CD4-positive, alpha-beta T cell treated with Interleukin-4 for 4 hours (primary cell): ENCODE measurements at regions not wholly inside any gene's neighbourhood (a gene's known extent, or its start where the extent isn't known, plus 50 kb on each side); places are given as distances from the start of the nearest gene placed in this dataset.
"Not testable (repeated sequence)": the region's sequence is repeated elsewhere in the genome, so short reads cannot be mapped to it uniquely, and the experiment has no call there.

Experiments used
- DNase-seq: peaks from one replicate; pipeline ENCODE4 v3.0.0-alpha.2; 2020

DNA sequence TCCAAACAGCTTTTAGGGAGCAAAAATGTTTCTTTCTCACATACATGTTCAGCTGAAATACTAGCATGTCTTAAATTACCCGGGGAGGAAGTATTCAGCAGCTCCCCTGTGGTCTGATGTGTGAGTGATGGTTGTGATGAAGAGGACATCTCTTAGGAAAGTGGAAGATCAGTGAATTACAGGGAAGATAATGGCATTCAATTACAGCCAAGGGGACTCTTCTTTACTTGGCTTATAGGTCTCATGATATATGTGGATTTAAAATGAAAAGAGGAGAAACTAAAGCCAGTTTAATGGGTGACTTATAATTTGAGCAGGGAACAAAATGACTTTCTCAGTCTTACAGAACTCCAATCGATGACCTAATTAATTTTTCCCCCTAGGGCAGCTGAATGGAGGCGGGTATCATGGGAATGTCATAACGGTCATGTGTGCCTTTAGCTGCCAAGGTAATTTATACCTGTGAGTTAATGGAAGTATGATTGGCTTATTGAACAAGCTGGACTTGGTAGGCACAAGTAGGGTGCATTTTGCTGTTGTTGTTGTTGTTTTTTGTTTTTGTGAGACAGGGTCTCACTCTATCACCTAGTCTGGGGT lies 198.8 kb downstream of the HIPK3 start:
- no peak for DNase-seq

GRCh38 chr11:33454264-33454663 lies 197.1 kb downstream of the HIPK3 start:
- DNase-seq = no peak

DNA sequence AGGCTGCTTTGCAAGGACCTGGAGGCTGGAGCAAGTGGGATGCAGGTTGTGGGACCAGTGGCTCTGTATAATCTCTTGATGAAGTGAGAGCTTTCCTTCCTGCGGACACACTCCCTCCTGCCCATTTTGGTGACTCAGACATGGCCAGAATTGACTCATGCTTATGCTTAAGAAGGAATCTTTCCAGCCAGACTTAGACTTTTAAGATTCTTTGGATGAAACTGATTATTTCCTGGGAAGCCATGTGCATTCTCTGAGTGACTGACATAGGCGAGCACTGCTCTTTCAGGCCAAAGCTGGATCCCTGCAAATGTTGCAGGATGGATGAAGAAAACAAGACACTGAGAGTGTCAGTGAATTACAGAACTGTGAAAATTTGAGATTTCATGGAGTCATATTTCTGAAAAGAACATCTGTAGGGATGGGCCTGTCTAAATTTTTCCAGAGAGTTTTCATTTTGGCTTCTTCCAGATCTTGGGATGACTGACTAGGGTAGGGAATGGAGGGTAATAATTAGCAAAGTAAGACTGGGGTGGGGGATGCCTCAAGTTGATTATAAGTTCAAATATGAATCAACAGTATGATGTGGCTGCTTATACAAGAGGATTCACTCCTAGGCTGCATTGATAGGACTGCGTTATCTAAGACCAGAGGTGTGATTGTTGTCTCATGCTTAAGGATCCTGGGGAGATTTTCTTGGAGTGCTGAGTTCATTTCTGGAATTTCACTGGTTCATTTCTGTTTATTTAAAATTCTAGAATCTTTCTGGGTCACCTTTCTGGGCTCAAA lies 195.8 kb downstream of the HIPK3 start:
- DNase-seq = no peak

DNA sequence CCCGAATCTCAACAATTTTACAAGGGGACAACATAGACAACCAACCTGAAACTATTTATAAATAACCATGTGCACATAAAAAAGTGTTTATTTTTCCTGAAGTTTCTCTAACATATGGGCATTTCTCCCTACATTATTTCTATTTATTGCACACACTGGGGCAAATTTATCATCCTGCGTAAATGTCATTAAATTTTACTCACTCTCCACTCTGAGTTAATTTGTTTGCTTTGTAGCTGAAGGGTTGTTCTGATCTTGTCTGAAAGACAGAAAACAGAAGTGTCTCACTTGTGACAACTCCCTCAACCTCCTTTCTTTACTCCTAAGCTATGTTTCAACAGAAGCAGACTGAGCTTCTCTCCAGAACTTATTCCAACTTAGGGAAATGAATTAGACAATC lies 194.2 kb downstream of the HIPK3 start:
- DNase-seq = no peak

- no peak for DNase-seq
Observed at GRCh38 chr11:33449798-33450197, 192.6 kb downstream of the HIPK3 start.

DNA sequence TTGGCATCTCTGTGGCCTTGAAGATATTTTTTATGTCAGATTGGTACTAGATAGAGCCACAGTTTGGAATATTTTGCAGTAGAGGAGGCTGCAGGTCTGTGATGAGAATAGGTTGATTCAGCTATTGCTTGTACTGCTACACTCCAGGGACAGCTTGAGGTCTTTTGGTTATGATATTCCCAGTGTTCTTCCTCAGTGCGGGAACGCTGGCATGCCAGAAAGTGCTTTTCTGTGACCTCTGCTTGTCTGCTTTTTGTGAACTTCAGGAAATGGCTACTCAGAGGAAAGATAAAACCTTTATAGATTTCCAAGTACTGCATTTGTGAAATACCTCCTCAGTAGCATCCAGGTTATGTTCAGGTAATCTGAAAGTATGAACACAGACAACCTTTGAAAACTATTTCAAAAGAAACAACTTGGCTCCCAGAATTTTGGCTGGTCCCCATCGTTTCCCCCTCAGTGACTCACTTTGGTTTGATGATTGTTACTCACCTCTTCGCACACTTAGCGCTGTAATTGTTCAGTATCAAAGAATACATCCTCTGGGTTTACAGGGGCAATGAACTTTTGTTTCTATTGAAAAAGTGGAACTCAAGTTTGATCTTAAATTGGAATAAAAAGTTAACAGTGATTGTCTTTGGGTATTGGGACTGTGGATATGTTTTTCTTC lies 191.4 kb downstream of the HIPK3 start:
- no peak for DNase-seq

DNA sequence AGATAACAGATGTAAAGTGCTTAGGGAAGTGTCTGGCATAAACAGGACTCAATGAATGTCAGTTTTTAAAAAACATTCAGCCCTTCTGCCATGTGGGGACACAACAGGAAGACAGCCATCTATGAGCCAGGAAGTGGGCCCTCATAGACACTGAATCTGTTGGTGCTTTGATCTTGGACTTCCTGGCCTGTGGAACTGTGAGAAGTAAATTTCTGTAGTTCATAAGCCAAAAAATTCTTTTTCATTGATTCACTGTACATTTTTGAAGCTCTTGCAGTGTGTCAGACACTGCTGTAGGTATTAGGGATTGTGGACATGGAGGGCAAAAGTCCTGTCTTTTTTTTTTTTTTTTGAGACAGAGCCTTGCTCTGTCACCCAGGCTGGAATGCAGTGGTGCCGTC lies 188.6 kb downstream of the HIPK3 start:
- DNase-seq = no peak

DNA sequence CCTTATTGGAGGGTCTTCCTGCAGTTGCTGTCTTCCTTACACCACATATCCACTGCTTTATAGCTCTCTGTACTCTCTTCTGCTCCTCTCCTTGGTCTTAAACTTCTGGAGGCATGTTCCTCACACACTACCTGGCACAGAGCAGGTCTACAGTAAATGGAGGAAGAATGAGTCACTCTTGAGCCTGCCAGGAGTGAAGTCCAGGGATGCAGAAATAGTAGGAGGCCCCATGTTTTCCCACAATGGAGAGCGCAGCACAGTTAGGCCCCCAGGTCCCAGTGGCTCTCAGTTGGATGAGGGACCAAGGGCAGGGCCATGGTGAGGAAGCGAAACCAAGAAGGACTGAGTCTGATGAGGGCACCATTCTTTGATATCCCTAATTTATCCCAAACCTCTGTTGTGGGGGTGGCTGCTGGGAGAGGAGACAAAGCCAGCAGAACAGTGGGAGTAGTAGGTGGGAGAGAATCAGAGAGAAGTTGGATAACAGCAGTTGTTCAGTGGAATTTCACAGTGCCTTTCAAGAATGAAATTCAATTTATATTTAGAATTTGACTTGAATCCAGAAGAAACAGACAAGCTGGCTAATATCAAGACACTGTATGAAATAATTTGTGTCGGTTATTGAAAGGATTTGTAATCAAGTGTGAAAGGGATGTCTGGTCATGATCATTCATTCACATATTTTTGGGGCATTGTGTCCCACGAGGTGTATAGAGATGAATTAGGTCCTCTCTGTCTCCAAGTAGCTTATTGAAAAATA lies 187.8 kb downstream of the HIPK3 start:
- no peak for DNase-seq

- no peak for DNase-seq
Observed at GRCh38 chr11:33443684-33444083, 186.5 kb downstream of the HIPK3 start.

DNA sequence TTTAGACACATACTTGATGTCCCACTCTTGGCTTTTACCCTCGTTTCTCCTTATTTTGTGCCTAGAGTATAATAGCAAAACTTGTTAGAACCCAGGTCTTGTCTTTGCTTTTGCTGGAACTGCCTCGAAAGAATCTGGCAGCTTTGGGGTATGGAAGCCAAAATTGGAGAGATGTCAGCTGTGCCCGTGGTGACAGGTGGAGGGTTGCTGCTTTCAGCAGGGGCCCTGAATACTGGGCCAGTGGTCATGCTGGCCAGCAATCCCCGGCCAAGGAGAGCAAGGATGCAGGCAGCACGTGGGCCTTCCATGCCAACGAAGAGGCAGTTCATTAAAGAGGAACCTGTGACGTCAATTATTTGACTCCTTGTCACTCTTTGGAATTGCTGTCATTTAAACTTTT lies 181.1 kb downstream of the HIPK3 start:
- DNase-seq = no peak

GRCh38 chr11:33437529-33437928 lies 180.3 kb downstream of the HIPK3 start:
- DNase-seq = no peak

DNA sequence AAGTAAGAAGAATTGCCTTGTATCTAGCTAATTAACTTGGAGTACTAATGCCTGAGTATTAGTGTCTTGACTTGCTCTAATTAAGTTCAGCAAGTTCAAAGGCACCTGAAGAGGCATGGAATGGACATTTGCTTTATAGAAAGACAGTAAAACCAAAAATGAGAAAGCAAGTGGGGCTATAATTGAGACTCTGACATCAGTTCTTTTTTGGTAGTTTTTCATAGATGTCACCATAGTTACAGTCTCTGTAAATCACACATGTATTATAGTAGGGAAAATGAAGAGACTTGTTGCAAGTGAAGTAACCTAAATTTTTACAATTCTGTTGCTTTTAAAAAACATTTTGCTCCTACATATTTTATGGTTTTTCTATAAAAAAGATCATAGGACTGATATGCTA lies 178.0 kb downstream of the HIPK3 start:
- no peak for DNase-seq

DNA sequence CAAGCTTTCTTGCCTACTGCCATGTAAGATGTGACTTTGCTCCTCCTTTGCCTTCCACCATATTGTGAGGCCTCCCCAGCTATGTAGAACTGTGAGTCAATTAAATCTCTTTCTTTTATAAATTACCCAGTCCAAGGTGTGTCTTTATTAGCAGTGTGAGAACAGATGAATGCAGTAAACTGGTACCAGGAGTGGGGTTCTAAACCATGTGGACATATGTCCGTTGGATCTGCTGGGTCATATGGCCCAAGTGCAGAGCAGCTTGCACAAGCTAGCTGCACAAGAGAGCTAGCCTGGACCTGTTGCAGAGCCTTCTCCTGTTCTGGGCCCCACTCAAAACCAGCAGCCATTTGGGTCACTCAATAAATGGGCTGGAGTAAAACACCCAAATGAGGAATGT lies 177.1 kb downstream of the HIPK3 start:
- no peak for DNase-seq

- not testable (repeated sequence) for DNase-seq
Observed at GRCh38 chr11:33428435-33428834, 171.3 kb downstream of the HIPK3 start.

DNA sequence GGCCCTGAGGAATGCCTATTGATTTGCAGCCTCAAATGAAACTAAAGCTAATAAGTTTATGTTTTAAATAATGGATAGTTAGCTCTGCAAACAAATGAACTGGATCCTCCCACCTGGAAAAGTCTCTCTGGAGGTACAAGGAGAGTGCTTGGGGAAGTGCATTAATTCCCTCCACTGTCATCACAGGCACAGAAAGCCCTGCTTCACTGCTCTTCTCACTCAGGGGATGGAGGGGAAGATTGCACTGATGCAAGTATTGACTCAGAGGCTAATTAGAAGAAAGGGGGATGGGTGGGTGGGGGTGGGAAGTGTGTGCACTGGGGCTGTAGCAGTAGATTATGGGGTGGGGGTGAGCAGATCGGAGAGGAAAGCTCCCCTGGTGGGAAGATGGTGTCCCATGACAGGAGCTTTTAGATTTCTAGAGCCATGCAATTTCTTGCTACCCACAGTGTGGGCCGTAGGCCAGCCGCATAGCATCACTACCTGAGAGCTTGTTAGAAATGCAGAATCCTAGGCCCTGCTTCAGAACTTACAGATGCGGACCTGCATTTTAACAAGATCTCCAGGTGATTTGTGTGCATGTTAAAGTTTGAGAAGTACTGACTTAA lies 163.9 kb downstream of the HIPK3 start:
- no peak for DNase-seq

- DNase-seq = no peak
Observed at GRCh38 chr11:33419924-33420323, 162.7 kb downstream of the HIPK3 start.

- no peak for DNase-seq
Observed at GRCh38 chr11:33417121-33417520, 159.9 kb downstream of the HIPK3 start.

DNA sequence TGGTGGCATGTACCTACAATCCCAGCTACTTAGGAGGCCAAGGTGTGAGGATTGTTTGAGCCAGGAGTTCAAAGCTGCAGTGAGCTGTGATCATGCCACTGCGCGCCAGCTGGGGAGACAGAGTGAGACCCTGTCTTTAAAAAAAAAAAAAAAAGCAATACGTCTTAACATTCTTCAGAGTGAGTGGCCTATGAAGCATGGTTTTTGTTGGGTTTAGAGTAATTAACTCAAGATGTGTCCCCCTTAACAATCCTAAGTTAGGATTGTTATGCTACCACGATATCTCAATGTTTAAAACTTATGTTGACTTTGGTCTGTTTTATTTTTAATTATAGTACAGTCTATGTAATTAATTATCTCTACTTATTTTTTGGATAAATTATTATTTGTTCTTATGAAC lies 156.1 kb downstream of the HIPK3 start:
- DNase-seq = no peak

- no peak for DNase-seq
Observed at GRCh38 chr11:33412241-33412640, 155.1 kb downstream of the HIPK3 start.

DNA sequence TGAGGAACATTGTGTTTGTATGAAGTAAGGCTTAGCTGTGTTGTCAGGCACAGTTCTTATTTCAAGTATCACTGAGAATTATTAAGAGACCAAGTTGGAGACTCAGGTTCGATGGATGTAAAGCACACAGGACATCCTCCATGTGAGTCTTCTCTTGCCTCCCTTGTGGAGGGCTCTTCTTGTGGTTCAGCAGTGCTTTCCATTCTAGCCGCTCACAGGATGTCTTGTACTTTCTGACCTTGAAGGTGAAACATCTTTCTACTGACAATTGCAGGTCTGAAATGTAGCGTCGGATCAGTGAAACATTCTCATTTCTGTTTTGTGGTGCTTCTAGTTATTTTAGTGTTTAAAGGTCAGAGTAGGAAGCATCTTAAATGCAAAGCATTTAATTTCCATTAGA lies 154.6 kb downstream of the HIPK3 start:
- DNase-seq = no peak

DNA sequence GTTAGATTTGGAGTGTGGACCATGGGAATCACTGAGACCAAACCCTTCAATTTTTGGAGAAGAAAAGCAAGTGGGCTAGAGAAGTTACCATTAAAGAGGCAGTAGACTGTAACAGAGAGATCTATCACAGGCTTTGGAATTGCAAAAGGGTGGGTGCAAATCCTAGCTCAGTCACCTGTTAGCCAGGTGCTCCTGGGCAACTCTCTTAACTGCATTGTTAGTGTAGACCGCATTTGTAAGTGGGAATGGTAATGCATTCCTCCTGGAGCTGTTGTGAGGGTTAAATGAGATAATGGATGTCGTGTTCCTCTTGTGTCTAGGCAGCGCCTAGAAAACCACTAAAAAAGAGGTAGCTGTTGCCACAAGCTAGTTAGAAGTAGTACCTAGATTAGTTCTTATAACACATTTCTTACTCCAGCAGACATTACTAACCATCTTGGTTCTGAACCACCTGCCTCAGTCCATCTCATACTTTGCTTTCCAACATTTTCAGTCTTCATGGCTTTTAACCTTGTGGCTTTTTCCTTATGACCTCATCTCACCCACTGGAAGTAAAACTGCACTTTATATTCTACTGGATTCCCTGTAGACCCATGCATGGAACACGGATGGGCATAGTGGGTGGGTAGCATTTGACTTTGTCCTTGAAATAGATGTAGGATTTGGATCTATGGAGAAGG lies 153.0 kb downstream of the HIPK3 start:
- no peak for DNase-seq
